Osteoblast (primary cell): ENCODE measurements at regions not wholly inside any gene's neighbourhood (a gene's known extent, or its start where the extent isn't known, plus 50 kb on each side); places are given as distances from the start of the nearest gene placed in this dataset.

Source experiments
- DNase-seq: peaks from one replicate; pipeline ENCODE4 v3.0.0; 2011; ENCODE audit warnings: low spot score, mixed read lengths; ENCODE audit not compliant: insufficient read length; ENCODE audit errors: missing footprints
- H2AFZ ChIP-seq: 2 replicates; pipeline ENCODE4 v1.6.0; 2011; ENCODE audit warnings: mild to moderate bottlenecking, low read length
- H3K27ac ChIP-seq: 2 replicates; pipeline ENCODE4 v1.5.1; 2011; ENCODE audit warnings: mild to moderate bottlenecking, low read depth, low read length, moderate library complexity
- H3K27me3 ChIP-seq: 2 replicates; pipeline ENCODE4 v1.6.0; 2012; ENCODE audit warnings: mild to moderate bottlenecking, control low read depth, inconsistent platforms, low read length, moderate library complexity; ENCODE audit not compliant: insufficient read depth
- H3K36me3 ChIP-seq: 2 replicates; pipeline ENCODE4 v1.5.1; 2011; ENCODE audit warnings: mild to moderate bottlenecking, low read length, control low read depth, moderate library complexity; ENCODE audit not compliant: insufficient read depth
- H3K4me1 ChIP-seq: 2 replicates; pipeline ENCODE4 v1.5.1; 2011; ENCODE audit warnings: mild to moderate bottlenecking, low read length, control low read depth, moderate library complexity; ENCODE audit not compliant: insufficient read depth
- H3K4me2 ChIP-seq: 2 replicates; pipeline ENCODE4 v1.6.0; 2011; ENCODE audit warnings: mild to moderate bottlenecking, low read length; ENCODE audit not compliant: insufficient read depth
- H3K4me3 ChIP-seq: fragments of 200-600 bp; sonication (generic); 3 replicates; pipeline ENCODE4 v1.5.1; 2012; ENCODE audit warnings: mild to moderate bottlenecking, low read length, inconsistent platforms; ENCODE audit not compliant: insufficient read depth
- H3K79me2 ChIP-seq: 2 replicates; pipeline ENCODE4 v1.6.0; 2012; ENCODE audit warnings: mild to moderate bottlenecking, low read length, control low read depth, inconsistent platforms; ENCODE audit not compliant: insufficient read depth
- H3K9me3 ChIP-seq: 2 replicates; pipeline ENCODE4 v1.5.1; 2011; ENCODE audit warnings: low read depth, low read length, control low read depth
- H4K20me1 ChIP-seq: 2 replicates; pipeline ENCODE4 v1.6.0; 2012; ENCODE audit warnings: mild to moderate bottlenecking, low read length, control low read depth; ENCODE audit not compliant: insufficient read depth
- TF ChIP-seq, protein P1 (sequence below): IDR thresholded peaks from 2 replicates; pipeline ENCODE4 v1.5.1; 2011; ENCODE audit warnings: mild to moderate bottlenecking, low read depth, low read length, moderate library complexity; ENCODE audit errors: extremely low read depth

DNA sequence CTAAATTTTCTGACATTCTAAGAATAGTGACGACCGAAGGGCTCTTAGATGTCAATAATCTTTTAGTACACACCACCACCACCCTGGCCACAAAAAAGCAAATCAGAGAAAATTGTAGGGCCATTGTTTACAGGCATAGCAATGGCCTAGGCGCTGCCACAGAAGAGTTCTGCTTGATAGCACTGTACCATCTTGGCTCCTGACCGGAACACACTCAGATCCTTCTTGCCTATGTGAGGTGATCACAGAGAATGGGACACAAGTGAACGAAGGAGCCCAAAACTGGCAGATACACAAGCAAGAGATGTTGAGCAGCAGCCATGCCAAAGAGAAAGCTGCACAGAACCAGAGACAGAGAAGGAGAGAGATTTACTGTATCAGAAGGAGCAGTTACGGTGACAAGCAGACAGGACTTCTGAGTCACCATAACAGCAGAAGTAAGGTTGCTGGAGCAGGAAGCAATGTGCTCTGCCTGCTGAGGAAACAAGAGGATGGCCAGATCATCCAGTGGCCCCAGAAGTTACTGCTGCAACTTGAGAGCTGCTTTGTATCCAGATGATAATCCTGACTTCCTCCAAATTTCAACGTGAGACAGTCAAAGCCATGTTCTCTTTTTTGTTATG, 105.2 kb downstream of the SLITRK6 start:
- H3K27me3 ChIP-seq, result no peaks in the 10 kb centered on the region
- H3K36me3 ChIP-seq, result no peaks in the 10 kb centered on the region
- no peaks in the 10 kb centered on the region for H3K4me1 ChIP-seq
- DNase-seq, result no peak
- H3K4me3 ChIP-seq, result no peak overlapping the region
- no peak overlapping the region for H3K4me2 ChIP-seq
- TF ChIP-seq, protein P1, sequence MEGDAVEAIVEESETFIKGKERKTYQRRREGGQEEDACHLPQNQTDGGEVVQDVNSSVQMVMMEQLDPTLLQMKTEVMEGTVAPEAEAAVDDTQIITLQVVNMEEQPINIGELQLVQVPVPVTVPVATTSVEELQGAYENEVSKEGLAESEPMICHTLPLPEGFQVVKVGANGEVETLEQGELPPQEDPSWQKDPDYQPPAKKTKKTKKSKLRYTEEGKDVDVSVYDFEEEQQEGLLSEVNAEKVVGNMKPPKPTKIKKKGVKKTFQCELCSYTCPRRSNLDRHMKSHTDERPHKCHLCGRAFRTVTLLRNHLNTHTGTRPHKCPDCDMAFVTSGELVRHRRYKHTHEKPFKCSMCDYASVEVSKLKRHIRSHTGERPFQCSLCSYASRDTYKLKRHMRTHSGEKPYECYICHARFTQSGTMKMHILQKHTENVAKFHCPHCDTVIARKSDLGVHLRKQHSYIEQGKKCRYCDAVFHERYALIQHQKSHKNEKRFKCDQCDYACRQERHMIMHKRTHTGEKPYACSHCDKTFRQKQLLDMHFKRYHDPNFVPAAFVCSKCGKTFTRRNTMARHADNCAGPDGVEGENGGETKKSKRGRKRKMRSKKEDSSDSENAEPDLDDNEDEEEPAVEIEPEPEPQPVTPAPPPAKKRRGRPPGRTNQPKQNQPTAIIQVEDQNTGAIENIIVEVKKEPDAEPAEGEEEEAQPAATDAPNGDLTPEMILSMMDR, result no peak
- H4K20me1 ChIP-seq, result no peaks in the 10 kb centered on the region
- no peaks in the 10 kb centered on the region for H3K79me2 ChIP-seq
- H3K27ac ChIP-seq, result no peak overlapping the region
- no peak overlapping the region for H2AFZ ChIP-seq
- H3K9me3 ChIP-seq, result no peaks in the 10 kb centered on the region

DNA sequence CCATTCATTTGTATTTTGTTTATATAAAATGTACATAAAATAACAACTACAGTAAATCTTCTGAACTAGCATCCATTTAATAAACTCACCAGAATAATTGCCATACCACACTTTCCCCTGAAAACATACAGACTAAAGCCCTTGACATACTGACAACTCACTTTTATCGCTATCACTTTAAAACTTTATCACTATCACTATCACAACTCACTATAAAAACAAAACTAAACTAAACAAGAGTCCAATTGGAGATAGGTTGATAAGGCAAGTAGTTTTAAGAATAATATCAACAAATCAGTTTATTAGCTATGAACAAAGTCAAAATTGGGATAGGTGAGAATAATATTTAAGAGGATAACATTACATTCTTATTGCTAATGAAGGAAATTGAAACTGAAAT, 108.9 kb downstream of the SLITRK6 start:
- no peaks in the 10 kb centered on the region for H3K27me3 ChIP-seq
- H2AFZ ChIP-seq, result no peak overlapping the region
- no peaks in the 10 kb centered on the region for H3K4me1 ChIP-seq
- no peaks in the 10 kb centered on the region for H3K79me2 ChIP-seq
- H3K9me3 ChIP-seq, result no peaks in the 10 kb centered on the region
- H4K20me1 ChIP-seq, result no peaks in the 10 kb centered on the region
- H3K4me2 ChIP-seq, result no peak overlapping the region
- DNase-seq, result no peak
- TF ChIP-seq, protein P1, result no peak
- no peak overlapping the region for H3K27ac ChIP-seq
- no peak overlapping the region for H3K4me3 ChIP-seq
- no peaks in the 10 kb centered on the region for H3K36me3 ChIP-seq

DNA sequence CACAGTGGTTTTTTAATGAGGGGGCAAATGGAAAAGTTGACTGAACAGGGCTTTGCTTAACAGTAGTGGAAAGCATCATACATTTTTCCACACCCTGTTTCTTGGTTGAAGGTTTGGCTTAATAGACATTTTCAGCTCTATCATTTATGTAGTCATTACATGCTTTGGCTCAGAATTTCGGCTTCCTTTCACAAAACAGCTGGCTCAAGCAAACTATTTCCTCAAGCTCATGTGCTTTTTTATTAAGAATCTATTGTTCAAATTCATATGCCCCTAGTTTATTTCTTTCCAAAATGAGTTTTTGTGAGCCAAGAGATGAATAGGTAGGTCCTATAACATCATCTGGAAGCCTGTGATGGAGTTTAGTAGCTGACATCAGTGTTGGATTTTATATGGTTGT, 113.8 kb downstream of the SLITRK6 start:
- Histone ChIP-seq H3K4me2 (no peak overlapping the region), H3K27ac (no peak overlapping the region), H3K4me3 (no peak overlapping the region), H3K27me3 (no peaks in the 10 kb centered on the region), H3K79me2 (no peaks in the 10 kb centered on the region), H3K4me1 (no peaks in the 10 kb centered on the region), H3K36me3 (no peaks in the 10 kb centered on the region), H4K20me1 (no peaks in the 10 kb centered on the region), H3K9me3 (no peaks in the 10 kb centered on the region), H2AFZ (no peak overlapping the region)
- TF ChIP-seq, protein P1, result no peak
- no peak for DNase-seq

DNA sequence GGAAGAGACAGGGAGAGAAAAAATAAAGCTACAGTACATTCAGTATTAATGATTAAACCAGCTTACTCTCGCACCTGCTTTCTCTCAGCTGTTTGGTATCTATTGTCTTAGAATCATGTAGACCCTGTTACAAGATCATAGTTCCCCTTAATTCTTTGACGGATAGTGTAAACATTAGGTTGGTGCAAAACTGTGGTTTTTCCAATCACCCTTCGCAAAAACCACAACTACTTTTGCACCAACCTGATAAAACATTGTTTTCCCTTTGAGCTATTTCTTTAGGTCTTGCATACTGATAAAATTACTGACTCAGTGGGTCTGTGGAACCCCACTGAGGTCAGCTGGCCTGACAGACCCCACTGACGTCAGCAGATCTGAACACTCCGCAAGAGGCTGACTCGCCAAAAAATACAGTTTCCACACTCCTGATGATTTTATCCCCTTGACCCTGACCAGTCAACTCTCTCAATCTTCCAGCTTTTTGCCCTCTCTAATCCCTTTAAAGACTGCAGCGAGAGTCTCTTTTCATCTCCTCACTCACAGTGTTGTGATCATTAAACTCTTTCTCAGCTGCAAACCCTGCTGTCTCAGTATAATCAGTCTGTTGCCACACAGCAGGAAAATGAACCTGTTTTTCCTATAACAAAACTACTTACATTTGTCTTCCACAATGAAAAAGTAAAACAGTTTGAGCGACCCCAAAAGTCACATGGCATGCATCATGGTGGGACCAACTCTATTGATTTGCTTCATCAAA, 123.9 kb downstream of the SLITRK6 start:
- no peaks in the 10 kb centered on the region for H3K4me1 ChIP-seq
- H3K4me3 ChIP-seq, result no peak overlapping the region
- no peaks in the 10 kb centered on the region for H4K20me1 ChIP-seq
- H3K36me3 ChIP-seq, result no peaks in the 10 kb centered on the region
- TF ChIP-seq, protein P1, result no peak
- H3K79me2 ChIP-seq, result no peaks in the 10 kb centered on the region
- no peaks in the 10 kb centered on the region for H3K9me3 ChIP-seq
- H3K27ac ChIP-seq, result no peak overlapping the region
- H2AFZ ChIP-seq, result no peak overlapping the region
- no peaks in the 10 kb centered on the region for H3K27me3 ChIP-seq
- H3K4me2 ChIP-seq, result no peak overlapping the region
- no peak for DNase-seq
